Posterior vena cava (tissue), 2 donors: ENCODE measurements at regions not wholly inside any gene's neighbourhood (a gene's known extent, or its start where the extent isn't known, plus 50 kb on each side); places are given as distances from the start of the nearest gene placed in this dataset.

Experiments used
- DNase-seq: peaks from one replicate; pipeline ENCODE4 v3.0.0-alpha.2; 2020; ENCODE audit warnings: low spot score
- intact Hi-C, 2 donors: fragments of 100-400 bp; cut with DNase I; formaldehyde crosslinking; loops; one replicate each; pipeline versions ENCODE4 v1.14.1 to v1.14.2; 2022 to 2023
- donor health status: DM: yes; HTN: yes; CAD: no.
- donor health status: DM: yes; HTN: yes; CAD: no.

GRCh38 chr9:81741103-81741502 lies 51.8 kb upstream of the TLE1 start:
- no peak for DNase-seq
- intact Hi-C loops: no loop called here

GRCh38 chr9:81748091-81748490 lies 58.7 kb upstream of the TLE1 start:
- no peak for DNase-seq
- intact Hi-C loops: no loop called here

- DNase-seq: no peak
- intact Hi-C loops: no loop called here
Measured at GRCh38 chr9:81753436-81753835, 64.1 kb upstream of the TLE1 start.

GRCh38 chr9:81754245-81754644 lies 64.9 kb upstream of the TLE1 start:
- no peak for DNase-seq
- intact Hi-C loops: no loop called here

GRCh38 chr9:81755721-81756120 lies 66.4 kb upstream of the TLE1 start:
- intact Hi-C loops: no loop called here
- DNase-seq: no peak

- intact Hi-C loops: no loop called here
- no peak for DNase-seq
Measured at GRCh38 chr9:81756561-81756960, 67.2 kb upstream of the TLE1 start.

- no peak for DNase-seq
- intact Hi-C loops: no loop called here
Measured at GRCh38 chr9:81758123-81758797, 68.9 kb upstream of the TLE1 start.

- no peak for DNase-seq
- intact Hi-C loops: no loop called here
Measured at GRCh38 chr9:81759680-81760215, 70.4 kb upstream of the TLE1 start.

- DNase-seq: no peak
- intact Hi-C loops: no loop called here
Measured at GRCh38 chr9:81767921-81768320, 78.6 kb upstream of the TLE1 start.

GRCh38 chr9:81771571-81771970 lies 82.2 kb upstream of the TLE1 start:
- intact Hi-C loops: no loop called here
- no peak for DNase-seq

GRCh38 chr9:81772144-81772543 lies 82.8 kb upstream of the TLE1 start:
- no peak for DNase-seq
- intact Hi-C loops: no loop called here

- intact Hi-C loops: no loop called here
- DNase-seq: no peak
Measured at GRCh38 chr9:81776390-81776789, 87.0 kb upstream of the TLE1 start.

GRCh38 chr9:81776834-81777233 lies 87.5 kb upstream of the TLE1 start:
- intact Hi-C loops: no loop called here
- no peak for DNase-seq

- intact Hi-C loops: no loop called here
- DNase-seq: no peak
Measured at GRCh38 chr9:81777482-81777881, 88.1 kb upstream of the TLE1 start.

- intact Hi-C loops: no loop called here
Measured at GRCh38 chr9:81782313-81782995, 93.1 kb upstream of the TLE1 start.

GRCh38 chr9:81787747-81788632 lies 98.6 kb upstream of the TLE1 start:
- intact Hi-C loops: loop anchor here in 1 of 2 donors (5.0 kb wide), 1 partner anchor 1471 kb away; no protein-coding TSS in a partner anchor
- DNase-seq: peak; percentile 81

More at GRCh38 chr9:81782313-81782995, 93.1 kb upstream of the TLE1 start:
- DNase-seq: no peak

- intact Hi-C loops: loop anchor here in 1 of 2 donors (5.0 kb wide), 1 partner anchor 1472 kb away; no protein-coding TSS in a partner anchor
- no peak for DNase-seq
Measured at GRCh38 chr9:81789721-81790120, 100.4 kb upstream of the TLE1 start.

GRCh38 chr9:81790166-81790565 lies 100.8 kb upstream of the TLE1 start:
- no peak for DNase-seq
- intact Hi-C loops: no loop called here

- DNase-seq: no peak
- intact Hi-C loops: no loop called here
Measured at GRCh38 chr9:81791076-81791475, 101.7 kb upstream of the TLE1 start.

GRCh38 chr9:81798606-81799005 lies 109.3 kb upstream of the TLE1 start:
- intact Hi-C loops: no loop called here

More at GRCh38 chr9:81798606-81799005, 109.3 kb upstream of the TLE1 start:
- DNase-seq: no peak
